Islet of Langerhans (tissue), 1 donor: ENCODE measurements at regions not wholly inside any gene's neighbourhood (a gene's known extent, or its start where the extent isn't known, plus 50 kb on each side); places are given as distances from the start of the nearest gene placed in this dataset.
A peak's percentile ranks its signal among the peaks of the same experiment; 100 is the strongest.
"Not testable (repeated sequence)": the region's sequence is repeated elsewhere in the genome, so short reads cannot be mapped to it uniquely, and the experiment has no call there.

ENCODE experiments used
- FAIRE-seq: peaks from one replicate; lab custom pipeline; 2011; peaks lifted over from hg19 to GRCh38; lab: Jason Lieb, UNC

- FAIRE-seq, result no peak
These were observed 129.6 kb downstream of the VPREB1 start for GRCh38 chr22:22374163-22374562.

GRCh38 chr22:22374579-22374978 lies 130.0 kb downstream of the VPREB1 start:
- FAIRE-seq, result no peak

- no peak for FAIRE-seq
These were observed 131.2 kb downstream of the VPREB1 start for GRCh38 chr22:22375576-22376351.

- no peak for FAIRE-seq
These were observed 131.7 kb downstream of the VPREB1 start for GRCh38 chr22:22376352-22376706.

GRCh38 chr22:22376884-22377283 lies 131.7 kb downstream of the ZNF280B start:
- not testable (repeated sequence) for FAIRE-seq

- FAIRE-seq, result no peak
These were observed 131.2 kb downstream of the ZNF280B start for GRCh38 chr22:22377335-22377734.

- no peak for FAIRE-seq
These were observed 129.8 kb downstream of the ZNF280B start for GRCh38 chr22:22378446-22379415.

GRCh38 chr22:22380098-22381030 lies 128.2 kb downstream of the ZNF280B start:
- FAIRE-seq, result no peak

GRCh38 chr22:22381292-22381691 lies 127.2 kb downstream of the ZNF280B start:
- FAIRE-seq, result not testable (repeated sequence)

GRCh38 chr22:22384267-22384666 lies 124.3 kb downstream of the ZNF280B start:
- no peak for FAIRE-seq

- FAIRE-seq, result no peak
These were observed 123.8 kb downstream of the ZNF280B start for GRCh38 chr22:22384668-22385244.

GRCh38 chr22:22386602-22387385 lies 121.7 kb downstream of the ZNF280B start:
- peak; percentile 9 for FAIRE-seq

GRCh38 chr22:22387386-22387736 lies 121.2 kb downstream of the ZNF280B start:
- FAIRE-seq, result no peak

- no peak for FAIRE-seq
These were observed 120.5 kb downstream of the ZNF280B start for GRCh38 chr22:22388090-22388489.

- no peak for FAIRE-seq
These were observed 120.0 kb downstream of the ZNF280B start for GRCh38 chr22:22388494-22388893.

GRCh38 chr22:22389467-22389866 lies 119.1 kb downstream of the ZNF280B start:
- no peak for FAIRE-seq

GRCh38 chr22:22390989-22391388 lies 117.6 kb downstream of the ZNF280B start:
- FAIRE-seq, result no peak

- FAIRE-seq, result no peak
These were observed 117.0 kb downstream of the ZNF280B start for GRCh38 chr22:22391543-22391942.

- FAIRE-seq, result no peak
These were observed 116.4 kb downstream of the ZNF280B start for GRCh38 chr22:22392131-22392530.

- FAIRE-seq, result no peak
These were observed 114.0 kb downstream of the ZNF280B start for GRCh38 chr22:22394591-22394990.

- FAIRE-seq, result no peak
These were observed 113.3 kb downstream of the ZNF280B start for GRCh38 chr22:22395245-22395644.
